ENCODE measurements at regions not wholly inside any gene's neighbourhood (a gene's known extent, or its start where the extent isn't known, plus 50 kb on each side); places are given as distances from the start of the nearest gene placed in this dataset.

DNA sequence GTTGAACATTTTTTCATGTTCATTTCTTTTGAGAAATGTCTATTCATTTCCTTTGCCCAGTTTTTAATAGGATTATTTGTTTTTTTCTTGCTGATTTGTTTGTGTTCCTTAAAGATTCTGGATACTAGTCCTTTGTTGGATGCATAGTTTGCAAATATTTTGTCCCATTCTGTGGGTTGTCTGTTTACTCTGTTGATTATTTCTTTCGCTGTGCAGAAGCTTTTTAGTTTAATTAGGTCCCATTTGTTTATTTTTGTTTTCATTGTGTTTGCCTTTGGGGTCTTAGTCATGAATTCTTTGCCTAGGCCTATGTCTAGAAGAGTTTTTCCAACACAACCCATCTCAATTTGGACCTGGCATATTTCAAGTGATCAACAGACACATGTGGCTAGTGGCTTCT lies 116.1 kb upstream of the GALNT2 start (continued):
- no peak for TF ChIP-seq MAX (IDR thresholded peaks at IDR 0.05)
- no peak for TF ChIP-seq BACH1 (IDR thresholded peaks at IDR 0.05; ENCODE audit: low read length)
- no peak for TF ChIP-seq GABPA (IDR thresholded peaks at IDR 0.05; ENCODE audit: borderline replicate concordance, insufficient read depth, low read length)
- no peak for TF ChIP-seq CEBPB (IDR thresholded peaks at IDR 0.05; ENCODE audit: low read depth, low read length)
- TF ChIP-seq, protein P1, sequence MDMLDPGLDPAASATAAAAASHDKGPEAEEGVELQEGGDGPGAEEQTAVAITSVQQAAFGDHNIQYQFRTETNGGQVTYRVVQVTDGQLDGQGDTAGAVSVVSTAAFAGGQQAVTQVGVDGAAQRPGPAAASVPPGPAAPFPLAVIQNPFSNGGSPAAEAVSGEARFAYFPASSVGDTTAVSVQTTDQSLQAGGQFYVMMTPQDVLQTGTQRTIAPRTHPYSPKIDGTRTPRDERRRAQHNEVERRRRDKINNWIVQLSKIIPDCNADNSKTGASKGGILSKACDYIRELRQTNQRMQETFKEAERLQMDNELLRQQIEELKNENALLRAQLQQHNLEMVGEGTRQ (IDR thresholded peaks at IDR 0.05; ENCODE audit: low read length), result no peak
- no peak for TF ChIP-seq ATF3 (IDR thresholded peaks at IDR 0.05; ENCODE audit: insufficient read depth, low read depth, low read length)
- no peak for TF ChIP-seq SUZ12 (IDR thresholded peaks at IDR 0.05; ENCODE audit: low read length)
